ENCODE measurements at regions not wholly inside any gene's neighbourhood (a gene's known extent, or its start where the extent isn't known, plus 50 kb on each side); places are given as distances from the start of the nearest gene placed in this dataset.
A peak's percentile ranks its signal among the peaks of the same experiment; 100 is the strongest.
"Not testable (repeated sequence)": the region's sequence is repeated elsewhere in the genome, so short reads cannot be mapped to it uniquely, and the experiment has no call there.

DNA sequence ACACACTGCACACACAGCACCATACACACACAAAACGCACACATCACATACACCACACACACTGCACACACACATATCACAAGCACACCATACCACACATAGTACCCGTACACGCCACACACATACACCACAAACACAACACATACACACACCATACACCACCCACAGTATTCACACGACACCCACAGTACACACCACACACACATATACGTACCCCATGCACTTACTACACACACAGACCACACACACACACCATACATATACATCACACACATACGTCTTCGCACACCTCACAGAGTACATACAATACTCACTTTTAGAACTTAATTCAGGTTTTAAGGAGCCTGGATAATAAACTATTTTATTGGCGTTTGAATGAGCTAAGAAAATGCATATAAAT lies 1805.3 kb upstream of the DEFB115 start:
- WGBS, 10 experiments, result 0 to 74% (median 37%) methylated on average over 1 to 4 of the region's 8 CpGs; no CpG with 5 or more reads in 6 of the 10 experiments
- no peak overlapping the region for H3K27ac ChIP-seq
- no peak for ATAC-seq (replicated peaks in 6 of 8)
- no peaks in the 10 kb centered on the region for H3K4me1 ChIP-seq (replicated peaks in 1 of 2)
- in situ Hi-C loops (cut with MboI; ENCODE audit: low pct_unique_long_range_greater_than_20kb in 2 of 9, low sequenced_read_pairs in 9 of 9, unreplicated experiment in 9 of 9), result no loop called here
- no peak overlapping the region for H3K4me3 ChIP-seq

DNA sequence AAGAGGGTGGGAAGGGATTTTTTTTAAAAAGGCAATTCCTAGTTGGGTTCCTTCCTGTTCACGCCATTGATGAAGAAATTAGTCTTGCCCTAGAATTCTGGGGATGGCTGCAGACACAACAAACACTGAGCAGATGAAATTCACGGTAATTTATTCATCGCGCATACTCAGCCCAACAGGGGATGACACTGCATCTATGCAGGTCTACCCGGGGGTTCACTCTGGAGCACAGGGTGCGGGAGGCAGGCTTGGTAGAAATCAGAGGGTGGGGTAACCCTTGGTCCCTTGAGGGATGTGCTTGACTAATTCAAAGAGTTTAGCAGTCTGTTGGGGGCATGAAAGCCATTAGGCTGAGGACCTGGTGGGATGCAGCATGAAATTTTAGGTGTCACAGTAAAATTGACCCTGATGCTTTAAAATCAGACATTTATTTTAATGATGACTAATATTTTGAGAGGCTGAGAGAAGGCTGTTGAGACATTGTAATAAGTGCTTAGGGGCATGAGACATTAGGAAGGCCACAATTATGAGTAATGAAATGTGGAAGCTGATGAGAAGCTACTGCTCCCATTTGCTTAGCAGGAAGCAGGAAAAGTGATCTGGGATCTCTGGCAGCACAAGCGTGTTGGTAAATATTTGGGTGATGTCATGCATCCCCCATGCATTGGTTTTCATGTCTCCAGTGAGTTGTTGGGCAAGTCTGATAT lies 1800.3 kb upstream of the DEFB115 start:
- WGBS, 10 experiments, result 0 to 82% (median 10%) methylated on average over 1 to 4 of the region's 7 CpGs; no CpG with 5 or more reads in 2 of the 10 experiments
- in situ Hi-C loops (cut with MboI; ENCODE audit: low pct_unique_long_range_greater_than_20kb in 2 of 9, low sequenced_read_pairs in 9 of 9, unreplicated experiment in 9 of 9); H3K4me1 ChIP-seq (replicated peaks in 1 of 2); H3K4me3 ChIP-seq; H3K27ac ChIP-seq: not testable (repeated sequence)
- ATAC-seq (replicated peaks in 6 of 8), result peak in 2 of 8 experiments; percentile 65 to 96

DNA sequence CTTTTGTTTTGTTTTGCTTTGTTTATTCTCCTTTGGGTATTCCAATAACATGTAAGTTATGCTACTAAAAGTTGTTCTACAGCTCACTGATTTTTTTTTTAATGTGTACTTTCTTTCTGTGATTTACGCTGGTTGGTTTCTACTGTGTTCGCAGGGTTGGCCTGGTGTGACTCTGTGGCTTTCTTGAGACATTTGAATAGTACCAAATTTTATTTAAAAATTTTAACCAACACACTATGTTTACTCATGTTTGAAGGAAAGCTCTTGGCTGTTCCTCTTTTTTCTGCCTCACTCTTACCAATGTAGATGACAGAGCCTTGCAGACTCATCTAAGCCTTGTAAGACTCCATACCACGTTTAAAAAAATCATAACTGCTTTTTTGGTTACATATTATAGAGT lies 1784.9 kb upstream of the DEFB115 start:
- Histone ChIP-seq H3K27ac (no peak overlapping the region), H3K4me1 (replicated peaks in 1 of 2) (no peaks in the 10 kb centered on the region), H3K4me3 (no peak overlapping the region)
- WGBS, 10 experiments, result 15 to 65% (median 26%) methylated on average over 1 to 3 of the region's 3 CpGs; no CpG with 5 or more reads in 2 of the 10 experiments
- ATAC-seq (replicated peaks in 6 of 8), result no peak
- in situ Hi-C loops (cut with MboI; ENCODE audit: low pct_unique_long_range_greater_than_20kb in 2 of 9, low sequenced_read_pairs in 9 of 9, unreplicated experiment in 9 of 9), result no loop called here

DNA sequence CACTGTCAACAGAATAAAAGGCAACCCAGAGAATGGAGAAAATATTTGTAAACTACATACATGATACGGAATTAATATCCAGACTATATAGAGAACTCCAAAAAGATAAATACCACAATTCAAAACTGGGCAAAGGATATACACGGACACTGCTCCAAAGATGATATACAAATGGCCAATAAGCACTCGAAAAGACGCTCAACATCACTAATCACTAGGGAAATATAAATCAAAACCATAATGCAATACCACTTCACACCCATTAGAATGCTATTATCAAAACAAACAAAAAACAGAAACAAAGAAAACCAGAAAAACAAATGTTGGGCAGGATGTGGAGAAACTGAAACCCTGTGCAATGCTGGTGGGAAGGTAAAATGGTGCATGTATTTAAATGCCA lies 1764.6 kb upstream of the DEFB115 start:
- H3K4me3 ChIP-seq; ATAC-seq (replicated peaks in 6 of 8); H3K4me1 ChIP-seq (replicated peaks in 1 of 2); in situ Hi-C loops (cut with MboI; ENCODE audit: low pct_unique_long_range_greater_than_20kb in 2 of 9, low sequenced_read_pairs in 9 of 9, unreplicated experiment in 9 of 9); H3K27ac ChIP-seq: not testable (repeated sequence)
- WGBS, 10 experiments, result 17 to 60% (median 40%) methylated on average over 1 to 3 of the region's 4 CpGs; no CpG with 5 or more reads in 5 of the 10 experiments

DNA sequence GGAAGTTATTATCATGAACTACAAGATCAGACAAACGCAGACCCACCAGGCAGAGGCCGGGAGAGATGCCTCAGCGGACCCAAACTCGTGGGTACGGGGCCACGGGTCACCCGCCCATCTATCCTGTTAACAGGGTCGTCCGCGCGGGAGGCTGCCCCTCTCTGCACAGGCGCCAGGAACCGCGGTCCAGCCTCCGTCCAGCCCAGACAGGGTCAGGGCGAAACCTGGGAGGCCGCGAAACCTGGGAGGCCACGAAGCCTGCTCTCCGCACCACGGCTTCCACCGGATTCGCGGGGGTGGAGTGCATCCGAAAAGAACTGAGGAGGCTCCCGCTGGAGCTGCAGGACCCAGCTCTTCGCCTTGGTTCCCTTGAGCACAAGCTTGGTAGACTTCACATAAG lies 1760.7 kb upstream of the DEFB115 start:
- in situ Hi-C loops (cut with MboI; ENCODE audit: low pct_unique_long_range_greater_than_20kb in 2 of 9, low sequenced_read_pairs in 9 of 9, unreplicated experiment in 9 of 9); H3K4me3 ChIP-seq; H3K4me1 ChIP-seq (replicated peaks in 1 of 2); ATAC-seq (replicated peaks in 6 of 8); H3K27ac ChIP-seq: not testable (repeated sequence)
- WGBS, 10 experiments, result 4 to 95% (median 42%) methylated on average over 4 to 8 of the region's 27 CpGs; no CpG with 5 or more reads in 6 of the 10 experiments

DNA sequence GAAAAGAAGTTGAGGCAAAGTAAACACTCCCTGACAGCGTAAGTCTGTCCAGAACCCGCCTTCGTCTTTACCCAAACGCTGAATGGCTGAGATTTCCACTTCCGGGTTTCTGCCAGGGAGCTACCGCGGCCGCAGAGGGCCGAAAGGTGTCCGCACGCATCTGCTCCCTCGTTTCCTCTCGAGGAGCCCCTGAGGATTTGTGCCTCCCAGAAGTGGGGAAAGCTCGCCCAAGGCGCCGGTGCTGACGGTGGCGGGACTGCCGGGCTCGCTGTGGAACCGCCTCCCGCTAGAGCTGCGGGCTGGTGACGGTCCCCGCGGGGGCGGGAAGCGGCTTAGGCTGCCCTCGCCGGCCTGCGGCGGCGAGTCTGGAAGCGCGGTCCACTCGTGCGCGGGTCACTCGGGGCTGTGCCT lies 1760.2 kb upstream of the DEFB115 start:
- 30 to 82% (median 73%) methylated on average over 5 to 39 of the region's 39 CpGs for WGBS, 10 experiments
- in situ Hi-C loops (cut with MboI; ENCODE audit: low pct_unique_long_range_greater_than_20kb in 2 of 9, low sequenced_read_pairs in 9 of 9, unreplicated experiment in 9 of 9), result no loop called here
- Histone ChIP-seq H3K27ac (no peak overlapping the region), H3K4me3 (no peak overlapping the region), H3K4me1 (replicated peaks in 1 of 2) (no peaks in the 10 kb centered on the region)
- peak in 1 of 8 experiments; percentile 91 for ATAC-seq (replicated peaks in 6 of 8)

DNA sequence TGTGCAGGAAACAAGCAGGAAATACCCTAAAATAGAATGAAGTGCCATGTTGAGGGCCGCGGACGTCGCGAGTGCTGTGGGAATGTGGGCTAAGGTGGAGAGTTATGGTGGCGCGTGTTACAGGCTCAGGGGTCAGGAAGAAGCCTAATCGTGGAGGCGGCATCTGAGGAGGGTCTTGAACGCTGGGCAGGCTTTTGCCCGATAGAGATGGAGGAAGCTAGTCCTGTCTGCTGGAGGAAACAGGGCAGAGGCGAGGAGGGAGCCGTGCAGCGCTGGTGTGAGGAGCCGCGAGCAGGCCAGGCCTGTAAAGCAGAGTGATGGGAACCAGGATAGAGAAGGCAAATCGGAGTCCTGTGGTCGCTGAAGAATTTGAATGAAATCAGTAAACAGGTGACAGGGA lies 1759.8 kb upstream of the DEFB115 start:
- H3K27ac ChIP-seq; H3K4me1 ChIP-seq (replicated peaks in 1 of 2); in situ Hi-C loops (cut with MboI; ENCODE audit: low pct_unique_long_range_greater_than_20kb in 2 of 9, low sequenced_read_pairs in 9 of 9, unreplicated experiment in 9 of 9); H3K4me3 ChIP-seq; ATAC-seq (replicated peaks in 6 of 8): not testable (repeated sequence)
- 25 to 73% (median 59%) methylated on average over 13 to 18 of the region's 18 CpGs for WGBS, 10 experiments

DNA sequence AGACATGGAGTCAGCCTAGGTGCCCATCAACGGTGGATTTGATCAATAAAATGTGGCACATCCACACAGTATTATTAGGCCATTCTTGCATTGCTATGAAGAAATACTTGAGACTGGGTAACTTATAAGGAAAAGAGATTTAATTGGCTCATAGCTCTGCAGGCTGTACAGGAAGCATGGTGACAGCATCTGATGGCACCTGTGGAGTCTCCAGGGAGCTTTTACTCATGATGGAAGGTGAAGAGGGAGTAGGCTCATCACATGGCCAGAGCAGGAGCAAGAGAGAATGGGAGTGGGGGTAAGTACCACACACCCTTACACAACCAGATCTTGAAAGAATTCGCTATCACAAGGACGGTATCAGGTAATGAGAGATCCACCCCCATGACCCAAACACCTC lies 1756.7 kb upstream of the DEFB115 start:
- H3K4me3 ChIP-seq; H3K4me1 ChIP-seq (replicated peaks in 1 of 2); ATAC-seq (replicated peaks in 6 of 8); H3K27ac ChIP-seq; in situ Hi-C loops (cut with MboI; ENCODE audit: low pct_unique_long_range_greater_than_20kb in 2 of 9, low sequenced_read_pairs in 9 of 9, unreplicated experiment in 9 of 9): not testable (repeated sequence)
- WGBS, 10 experiments, result 0 to 54% (median 18%) methylated on average over 1 to 3 of the region's 3 CpGs; no CpG with 5 or more reads in 1 of the 10 experiments

DNA sequence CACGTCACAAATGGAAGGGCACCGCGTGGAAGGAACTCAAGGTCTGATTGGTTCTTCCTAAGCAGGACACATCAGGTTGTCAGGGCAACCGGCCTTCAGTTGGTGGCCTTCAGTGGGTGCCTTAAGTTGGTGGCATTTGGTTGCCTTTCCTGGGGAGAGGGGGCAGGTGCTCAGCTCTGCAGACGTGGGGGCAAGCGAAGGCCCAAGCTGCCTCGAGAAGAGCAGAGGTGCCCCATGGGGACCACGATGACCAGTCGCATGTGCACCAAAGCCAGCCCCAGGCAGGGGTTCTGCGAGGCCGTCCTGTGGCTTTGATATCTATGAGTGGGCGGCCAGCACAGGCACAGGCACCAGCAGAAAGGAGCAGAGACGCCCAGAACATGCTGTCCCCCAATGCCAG lies 1742.8 kb upstream of the DEFB115 start:
- WGBS, 10 experiments, result 0 to 40% (median 21%) methylated on average over 1 to 10 of the region's 13 CpGs; no CpG with 5 or more reads in 4 of the 10 experiments
- ATAC-seq (replicated peaks in 6 of 8); in situ Hi-C loops (cut with MboI; ENCODE audit: low pct_unique_long_range_greater_than_20kb in 2 of 9, low sequenced_read_pairs in 9 of 9, unreplicated experiment in 9 of 9); H3K27ac ChIP-seq; H3K4me1 ChIP-seq (replicated peaks in 1 of 2); H3K4me3 ChIP-seq: not testable (repeated sequence)

DNA sequence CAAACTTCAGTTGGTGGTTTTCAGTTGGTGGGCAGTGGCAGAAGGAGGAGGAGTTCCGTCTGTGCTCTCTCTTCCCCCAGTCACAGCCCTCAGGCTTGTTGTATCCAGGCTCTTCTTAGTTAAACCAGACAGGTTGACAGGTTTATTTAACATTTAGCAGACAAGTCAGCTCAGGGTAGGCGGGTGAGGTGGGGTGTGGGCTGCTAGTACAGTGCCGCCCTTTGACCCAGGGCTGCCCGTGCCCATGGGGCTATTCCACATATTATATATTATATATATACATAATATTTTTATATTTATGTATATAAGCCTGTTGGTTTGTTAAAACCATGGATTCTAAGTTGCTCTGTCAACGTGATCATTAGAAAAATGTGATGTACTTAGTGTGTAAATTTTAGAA lies 1740.6 kb upstream of the DEFB115 start:
- H3K4me3 ChIP-seq; H3K4me1 ChIP-seq (replicated peaks in 1 of 2); ATAC-seq (replicated peaks in 6 of 8); H3K27ac ChIP-seq; in situ Hi-C loops (cut with MboI; ENCODE audit: low pct_unique_long_range_greater_than_20kb in 2 of 9, low sequenced_read_pairs in 9 of 9, unreplicated experiment in 9 of 9): not testable (repeated sequence)
- 0 to 100% (median 14%) methylated on average over 1 to 5 of the region's 5 CpGs; no CpG with 5 or more reads in 6 of the 10 experiments for WGBS, 10 experiments

DNA sequence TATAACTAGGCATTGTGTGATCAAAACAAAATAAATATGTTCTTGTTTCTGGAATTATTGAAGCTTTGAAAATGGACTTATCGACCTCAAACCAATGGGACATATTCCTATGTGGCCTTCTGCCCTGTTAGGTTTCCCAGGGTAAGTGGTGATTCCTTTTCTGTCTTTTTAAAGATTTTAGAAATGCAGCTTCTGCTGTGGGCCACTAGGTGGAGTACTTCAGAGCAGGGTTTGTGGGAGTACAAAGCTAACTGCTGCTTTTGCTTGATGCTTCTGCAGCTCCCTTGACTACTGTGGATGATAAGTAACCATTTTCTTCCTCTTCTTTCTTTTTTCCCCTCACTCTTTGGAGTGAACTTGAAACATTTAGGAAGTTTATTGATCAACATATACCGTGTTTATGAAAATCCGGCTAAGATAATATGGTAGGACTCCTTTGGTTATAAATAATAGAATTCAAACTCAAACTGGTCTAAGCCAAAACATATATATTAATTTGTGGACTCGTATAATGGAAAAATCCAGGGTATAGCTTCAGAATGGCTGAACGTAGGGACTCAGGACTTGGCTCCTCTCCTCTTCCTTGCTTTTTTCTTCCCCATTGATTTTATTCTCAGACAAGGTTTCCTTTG lies 1737.7 kb upstream of the DEFB115 start:
- WGBS, 10 experiments, result 6 to 100% (median 31%) methylated on average over 1 to 4 of the region's 5 CpGs; no CpG with 5 or more reads in 4 of the 10 experiments
- in situ Hi-C loops (cut with MboI; ENCODE audit: low pct_unique_long_range_greater_than_20kb in 2 of 9, low sequenced_read_pairs in 9 of 9, unreplicated experiment in 9 of 9), result not testable (repeated sequence)

DNA sequence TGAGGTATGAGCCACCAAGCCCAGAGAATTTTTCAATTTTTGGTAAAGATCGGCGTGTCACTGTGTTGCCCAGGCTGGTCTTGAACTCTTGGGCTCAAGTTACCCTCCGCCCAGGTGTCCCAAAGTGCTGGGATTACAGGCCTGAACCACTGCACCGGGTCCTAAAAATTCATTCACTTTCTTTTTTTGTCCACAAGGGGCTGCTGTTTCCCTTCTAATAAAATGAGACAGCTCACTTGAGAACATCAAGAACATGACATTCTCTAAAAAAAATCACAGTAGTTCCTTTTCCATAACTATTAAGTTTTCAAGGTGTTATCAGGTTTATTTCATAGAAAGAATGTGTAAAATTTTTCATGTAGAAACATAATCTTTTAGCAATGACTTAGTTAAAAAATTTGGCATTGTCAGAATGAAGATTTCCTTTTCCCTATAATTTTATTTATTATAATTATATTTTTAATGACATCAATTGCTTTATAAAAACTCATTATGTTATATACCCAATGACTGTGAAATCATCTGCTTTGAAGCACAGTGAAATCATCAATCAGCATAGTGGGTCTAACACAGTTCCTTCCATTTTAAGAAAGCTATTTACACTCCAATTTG lies 1723.8 kb upstream of the DEFB115 start:
- H3K4me3 ChIP-seq; H3K27ac ChIP-seq; ATAC-seq (replicated peaks in 6 of 8); in situ Hi-C loops (cut with MboI; ENCODE audit: low pct_unique_long_range_greater_than_20kb in 2 of 9, low sequenced_read_pairs in 9 of 9, unreplicated experiment in 9 of 9); H3K4me1 ChIP-seq (replicated peaks in 1 of 2): not testable (repeated sequence)
- WGBS, 10 experiments, result 0 to 17% methylated on average over 1 of the region's 4 CpGs; no CpG with 5 or more reads in 8 of the 10 experiments

More for the DNA sequence above, 1737.7 kb upstream of the DEFB115 start:
- not testable (repeated sequence) for H3K27ac ChIP-seq; ATAC-seq (replicated peaks in 6 of 8); H3K4me1 ChIP-seq (replicated peaks in 1 of 2); H3K4me3 ChIP-seq

DNA sequence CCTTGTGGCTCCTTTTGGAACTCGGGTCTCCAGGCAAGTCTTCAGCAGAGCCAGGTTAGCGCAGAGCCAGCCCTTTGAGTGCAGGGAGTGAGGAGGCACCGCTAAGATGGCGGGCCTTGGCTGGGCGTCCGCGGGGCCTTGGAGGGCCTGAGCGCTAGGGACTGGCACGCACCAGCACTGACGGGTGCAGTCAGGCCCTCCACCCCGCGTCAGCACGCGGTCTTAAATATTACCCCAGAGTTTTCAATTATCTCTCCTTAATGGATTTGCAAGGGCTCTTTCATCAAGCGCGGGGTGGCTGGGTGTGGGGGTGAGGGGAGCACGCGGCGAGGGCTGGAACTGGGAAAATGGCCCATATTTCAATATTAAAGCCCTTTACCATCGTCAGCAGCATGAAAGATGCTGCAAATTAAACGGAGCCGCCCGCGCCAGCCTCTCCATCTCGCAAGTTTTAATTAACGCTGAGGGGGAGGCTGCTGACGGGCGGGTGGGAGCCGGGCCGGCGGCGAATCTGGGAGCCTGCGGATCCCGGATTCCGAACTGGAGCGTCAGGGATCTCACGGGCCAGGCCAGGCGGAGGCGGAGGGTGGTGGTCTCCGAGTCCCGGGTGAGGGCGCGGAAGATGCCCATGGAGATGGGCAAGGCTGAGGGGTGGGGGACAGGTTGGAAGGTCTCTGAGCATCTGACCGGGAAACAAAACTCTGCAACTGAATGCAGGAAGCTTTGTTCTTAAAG lies 1690.4 kb upstream of the DEFB115 start:
- H3K4me3 ChIP-seq; H3K4me1 ChIP-seq (replicated peaks in 1 of 2); ATAC-seq (replicated peaks in 6 of 8); H3K27ac ChIP-seq; in situ Hi-C loops (cut with MboI; ENCODE audit: low pct_unique_long_range_greater_than_20kb in 2 of 9, low sequenced_read_pairs in 9 of 9, unreplicated experiment in 9 of 9): not testable (repeated sequence)
- WGBS, 10 experiments, result 67 to 80% methylated on average over 3 to 6 of the region's 44 CpGs; no CpG with 5 or more reads in 8 of the 10 experiments
